IMR-90 (cell line): ENCODE measurements at regions not wholly inside any gene's neighbourhood (a gene's known extent, or its start where the extent isn't known, plus 50 kb on each side); places are given as distances from the start of the nearest gene placed in this dataset.

ENCODE experiments used
- ATAC-seq: fragments of 200-7000 bp; cut with Tn5 transposase; 2 replicates; pipeline ENCODE4 v1.9.1; 2020; ENCODE audit warnings: low read depth, mild to moderate bottlenecking, moderate library complexity
- BruUV-seq: library from RNA; stranded (reverse); fragments of 400-500 nt; replicated peaks from 2 replicates; lab custom pipeline; 2021; lab: Mats Ljungman, UMichigan
- CTCF ChIA-PET: fragments of 300-600 bp; formaldehyde crosslinking; extraction: SDS; loops from one replicate; lab custom pipeline; 2021; ENCODE audit warnings: antibody characterized with exemption; lab: Yijun Ruan, JAX
- POLR2A ChIA-PET: fragments of 300-600 bp; sonication (Branson Sonifier 250); formaldehyde crosslinking; loops from one replicate; lab custom pipeline; 2022; ENCODE audit warnings: antibody characterized with exemption; ENCODE audit not compliant: unreplicated experiment; lab: Charles Lee
- DNase-seq: peaks from one replicate; pipeline ENCODE4 v3.0.0; 2013
- H2AFZ ChIP-seq: replicated peaks from 2 replicates; pipeline ENCODE3; 2013; ENCODE audit warnings: low read length, mild to moderate bottlenecking; ENCODE audit not compliant: poor library complexity
- H2AK5ac ChIP-seq: 2 replicates; pipeline ENCODE4 v1.6.1; 2013; ENCODE audit warnings: low read depth, low read length, inconsistent platforms
- H2AK9ac ChIP-seq: replicated peaks from 2 replicates; pipeline ENCODE3; 2013; ENCODE audit warnings: mild to moderate bottlenecking, low read depth, low read length, moderate library complexity; ENCODE audit not compliant: poor library complexity
- H2BK120ac ChIP-seq: 2 replicates; pipeline ENCODE4 v1.6.1; 2013; ENCODE audit warnings: low read depth, low read length, inconsistent platforms
- H2BK15ac ChIP-seq: 3 replicates; pipeline ENCODE4 v1.6.1; 2013; ENCODE audit warnings: low read depth, low read length, inconsistent platforms
- H2BK20ac ChIP-seq: 2 replicates; pipeline ENCODE4 v1.6.1; 2013; ENCODE audit warnings: low read depth, mild to moderate bottlenecking, inconsistent platforms, low read length, moderate library complexity
- H2BK5ac ChIP-seq: 2 replicates; pipeline ENCODE4 v1.6.1; 2013; ENCODE audit warnings: mild to moderate bottlenecking, low read depth, low read length, inconsistent platforms; ENCODE audit not compliant: poor library complexity, severe bottlenecking
- H3K14ac ChIP-seq: replicated peaks from 2 replicates; pipeline ENCODE4 v1.6.1; 2013; ENCODE audit warnings: low read depth, low read length, inconsistent platforms
- H3K18ac ChIP-seq: 2 replicates; pipeline ENCODE4 v1.6.1; 2013; ENCODE audit warnings: low read depth, low read length, control low read depth
- H3K23ac ChIP-seq: 2 replicates; pipeline ENCODE4 v1.6.1; 2013; ENCODE audit warnings: low read depth, low read length, inconsistent platforms
- H3K27ac ChIP-seq: 2 replicates; pipeline ENCODE4 v1.5.1; 2013; ENCODE audit warnings: mild to moderate bottlenecking, control low read depth, low read length; ENCODE audit not compliant: insufficient read depth
- H3K27me3 ChIP-seq: 2 replicates; pipeline ENCODE4 v1.6.1; 2013; ENCODE audit warnings: low read length; ENCODE audit not compliant: control insufficient read depth, insufficient read depth
- H3K36me3 ChIP-seq: 2 replicates; pipeline ENCODE4 v1.6.1; 2013; ENCODE audit warnings: low read length, mixed read lengths; ENCODE audit not compliant: control insufficient read depth, insufficient read depth
- H3K4ac ChIP-seq: 2 replicates; pipeline ENCODE4 v1.6.1; 2013; ENCODE audit warnings: low read depth, low read length, inconsistent platforms
- H3K4me1 ChIP-seq: 2 replicates; pipeline ENCODE4 v1.6.1; 2013; ENCODE audit warnings: low read length, mixed read lengths; ENCODE audit not compliant: control insufficient read depth, insufficient read depth
- H3K4me2 ChIP-seq: 2 replicates; pipeline ENCODE4 v1.6.1; 2013; ENCODE audit warnings: low read depth, mild to moderate bottlenecking, control low read depth, low read length, moderate library complexity
- H3K4me3 ChIP-seq: 2 replicates; pipeline ENCODE4 v1.5.1; 2013; ENCODE audit warnings: low read depth, mild to moderate bottlenecking, control low read depth, low read length, moderate library complexity; ENCODE audit not compliant: insufficient read depth
- H3K56ac ChIP-seq: 2 replicates; pipeline ENCODE4 v1.6.1; 2013; ENCODE audit warnings: low read length, inconsistent platforms; ENCODE audit not compliant: insufficient read depth; ENCODE audit errors: extremely low read depth
- H3K79me1 ChIP-seq, 2 experiments: 2 replicates each; pipeline ENCODE4 v1.6.1; 2013; ENCODE audit warnings: low read length in 2 of 2, inconsistent platforms in 1 of 2, low read depth in 1 of 2
- H3K9ac ChIP-seq: 2 replicates; pipeline ENCODE4 v1.6.1; 2013; ENCODE audit warnings: low read depth, low read length, control low read depth
- H3K9me1 ChIP-seq: 2 replicates; pipeline ENCODE4 v1.6.1; 2013; ENCODE audit warnings: low read length, inconsistent platforms; ENCODE audit not compliant: insufficient read depth
- H3K9me3 ChIP-seq: 2 replicates; pipeline ENCODE4 v1.6.1; 2013; ENCODE audit warnings: low read length; ENCODE audit not compliant: control insufficient read depth, insufficient read depth
- H4K20me1 ChIP-seq: 2 replicates; pipeline ENCODE4 v1.6.1; 2013; ENCODE audit warnings: low read length, inconsistent platforms; ENCODE audit not compliant: insufficient read depth
- H4K5ac ChIP-seq: 2 replicates; pipeline ENCODE4 v1.6.1; 2013; ENCODE audit warnings: mild to moderate bottlenecking, low read depth, low read length, control low read depth
- H4K8ac ChIP-seq, 2 experiments: 2 replicates each; pipeline ENCODE4 v1.6.1; 2013; ENCODE audit warnings: low read depth in 2 of 2, low read length in 2 of 2, control low read depth in 1 of 2, inconsistent platforms in 1 of 2
- H4K91ac ChIP-seq: 2 replicates; pipeline ENCODE4 v1.6.1; 2013; ENCODE audit warnings: low read depth, low read length, inconsistent platforms; ENCODE audit not compliant: insufficient read depth
- MAZ ChIP-seq: IDR thresholded peaks from 2 replicates; pipeline ENCODE4 v1.6.1; 2012; ENCODE audit warnings: low read depth, mild to moderate bottlenecking, low read length, improper control_type of control experiment, moderate library complexity, borderline replicate concordance
- POLR2A ChIP-seq: IDR thresholded peaks from 2 replicates; pipeline ENCODE4 v1.6.1; 2012; ENCODE audit warnings: mild to moderate bottlenecking, low read depth, low read length
- RAD21 ChIP-seq: IDR thresholded peaks from 2 replicates; pipeline ENCODE4 v1.6.1; 2012; ENCODE audit warnings: low read length, improper control_type of control experiment
- RCOR1 ChIP-seq: IDR thresholded peaks from 2 replicates; pipeline ENCODE4 v1.6.1; 2012; ENCODE audit warnings: mild to moderate bottlenecking, low read length, improper control_type of control experiment; ENCODE audit not compliant: insufficient replicate concordance
- WGBS, 2 experiments: methylation state at CpG; one replicate each; pipeline versions ENCODE4 v1.1.5 to v1.1.7; 2013; ENCODE audit warnings: missing lambda C conversion rate in 2 of 2; ENCODE audit not compliant: insufficient read length in 1 of 2; ENCODE audit errors: extremely low coverage in 2 of 2; 5-methylcytosine and 5-hydroxymethylcytosine counted together
- dilution Hi-C: fragments of 300-500 bp; cut with HindIII; formaldehyde crosslinking; loops from one replicate; pipeline ENCODE4 v1.14.3; 2018; ENCODE audit warnings: low sequenced_read_pairs; ENCODE audit not compliant: unreplicated experiment
- in situ Hi-C: fragments of 300-500 bp; cut with MboI; formaldehyde crosslinking; loops from 3 replicates; pipeline ENCODE4 v1.14.3; 2019; ENCODE audit warnings: low sequenced_read_pairs, inconsistent platforms, mixed read lengths
- intact Hi-C: fragments of 100-400 bp; cut with micrococcal nuclease; formaldehyde crosslinking; loops from 2 replicates; pipeline ENCODE4 v1.10.0; 2022

GRCh38 chr10:65847436-65848230 lies 1078.2 kb upstream of the LRRTM3 start:
- no peak overlapping the region for H4K8ac ChIP-seq
- BruUV-seq, result no TSS peak
- H3K36me3 ChIP-seq, result no peaks in the 10 kb centered on the region
- H4K5ac ChIP-seq, result no peak overlapping the region
- WGBS, 2 experiments, result 0% methylated on average over 1 of the region's 3 CpGs; no CpG with 5 or more reads in 1 of the 2 experiments
- no peak overlapping the region for H2BK120ac ChIP-seq
- CTCF ChIA-PET, result no interaction called here
- POLR2A ChIA-PET, result interaction anchor here (0.6 kb wide), 1 partner anchor 227 kb away, joined by 4 read pairs; no protein-coding TSS in a partner anchor
- DNase-seq (no peak), ATAC-seq (no peak)
- H3K23ac ChIP-seq, result no peak overlapping the region
- in situ Hi-C loops, result no loop called here
- no peaks in the 10 kb centered on the region for H4K20me1 ChIP-seq
- H4K91ac ChIP-seq, result no peak overlapping the region
- H3K9ac ChIP-seq, result no peak overlapping the region
- no peaks in the 10 kb centered on the region for H3K4me1 ChIP-seq
- no peak overlapping the region for H2AFZ ChIP-seq
- no peak overlapping the region for H2BK20ac ChIP-seq
- intact Hi-C loops, result no loop called here
- no peaks in the 10 kb centered on the region for H3K9me3 ChIP-seq
- H3K4me2 ChIP-seq, result no peak overlapping the region
- H3K4ac ChIP-seq, result no peak overlapping the region
- H2BK15ac ChIP-seq, result no peak overlapping the region
- H2AK5ac ChIP-seq, result no peak overlapping the region
- H3K4me3 ChIP-seq, result no peak overlapping the region
- H3K79me1 ChIP-seq, result no peaks in the 10 kb centered on the region
- H3K27me3 ChIP-seq, result no peaks in the 10 kb centered on the region
- no peak overlapping the region for H3K14ac ChIP-seq
- no peak overlapping the region for H3K27ac ChIP-seq
- TF ChIP-seq RAD21 (no peak), MAZ (no peak), POLR2A (no peak), RCOR1 (no peak)
- H3K9me1 ChIP-seq, result no peaks in the 10 kb centered on the region
- no peak overlapping the region for H3K18ac ChIP-seq
- dilution Hi-C loops, result no loop called here
- H2BK5ac ChIP-seq, result no peak overlapping the region
- H3K56ac ChIP-seq, result no peak overlapping the region
- no peak overlapping the region for H2AK9ac ChIP-seq
